Osteoblast (primary cell): ENCODE measurements at regions not wholly inside any gene's neighbourhood (a gene's known extent, or its start where the extent isn't known, plus 50 kb on each side); places are given as distances from the start of the nearest gene placed in this dataset. TPM values are rescaled to one million over a fixed set of nuclear protein-coding genes. Genes with fewer than 3 reads are reported as not detected.

ENCODE experiments used
- DNase-seq: peaks from one replicate; pipeline ENCODE4 v3.0.0; 2011; ENCODE audit warnings: low spot score, mixed read lengths; ENCODE audit not compliant: insufficient read length; ENCODE audit errors: missing footprints
- H2AFZ ChIP-seq: 2 replicates; pipeline ENCODE4 v1.6.0; 2011; ENCODE audit warnings: mild to moderate bottlenecking, low read length
- H3K27ac ChIP-seq: 2 replicates; pipeline ENCODE4 v1.5.1; 2011; ENCODE audit warnings: mild to moderate bottlenecking, low read depth, low read length, moderate library complexity
- H3K27me3 ChIP-seq: 2 replicates; pipeline ENCODE4 v1.6.0; 2012; ENCODE audit warnings: mild to moderate bottlenecking, control low read depth, inconsistent platforms, low read length, moderate library complexity; ENCODE audit not compliant: insufficient read depth
- H3K36me3 ChIP-seq: 2 replicates; pipeline ENCODE4 v1.5.1; 2011; ENCODE audit warnings: mild to moderate bottlenecking, low read length, control low read depth, moderate library complexity; ENCODE audit not compliant: insufficient read depth
- H3K4me1 ChIP-seq: 2 replicates; pipeline ENCODE4 v1.5.1; 2011; ENCODE audit warnings: mild to moderate bottlenecking, low read length, control low read depth, moderate library complexity; ENCODE audit not compliant: insufficient read depth
- H3K4me2 ChIP-seq: 2 replicates; pipeline ENCODE4 v1.6.0; 2011; ENCODE audit warnings: mild to moderate bottlenecking, low read length; ENCODE audit not compliant: insufficient read depth
- H3K4me3 ChIP-seq: fragments of 200-600 bp; sonication (generic); 3 replicates; pipeline ENCODE4 v1.5.1; 2012; ENCODE audit warnings: mild to moderate bottlenecking, low read length, inconsistent platforms; ENCODE audit not compliant: insufficient read depth
- H3K79me2 ChIP-seq: 2 replicates; pipeline ENCODE4 v1.6.0; 2012; ENCODE audit warnings: mild to moderate bottlenecking, low read length, control low read depth, inconsistent platforms; ENCODE audit not compliant: insufficient read depth
- H3K9me3 ChIP-seq: 2 replicates; pipeline ENCODE4 v1.5.1; 2011; ENCODE audit warnings: low read depth, low read length, control low read depth
- H4K20me1 ChIP-seq: 2 replicates; pipeline ENCODE4 v1.6.0; 2012; ENCODE audit warnings: mild to moderate bottlenecking, low read length, control low read depth; ENCODE audit not compliant: insufficient read depth
- small RNA-seq: library from RNA; depleted of rRNA; stranded (forward); fragments of <200 nt; gene quantifications from one replicate; pipeline ENCODE3, GENCODE V24; 2012
- TF ChIP-seq, protein P1 (sequence below): IDR thresholded peaks from 2 replicates; pipeline ENCODE4 v1.5.1; 2011; ENCODE audit warnings: mild to moderate bottlenecking, low read depth, low read length, moderate library complexity; ENCODE audit errors: extremely low read depth

- Histone ChIP-seq H3K9me3 (no peaks in the 10 kb centered on the region), H3K4me3 (no peak overlapping the region), H2AFZ (no peak overlapping the region), H3K4me1 (no peaks in the 10 kb centered on the region), H3K79me2 (no peaks in the 10 kb centered on the region), H3K36me3 (no peaks in the 10 kb centered on the region), H3K27me3 (peaks cover 15% of the 10 kb centered on the region), H3K4me2 (no peak overlapping the region), H4K20me1 (no peaks in the 10 kb centered on the region), H3K27ac (no peak overlapping the region)
- no peak for DNase-seq
- TF ChIP-seq, protein P1, sequence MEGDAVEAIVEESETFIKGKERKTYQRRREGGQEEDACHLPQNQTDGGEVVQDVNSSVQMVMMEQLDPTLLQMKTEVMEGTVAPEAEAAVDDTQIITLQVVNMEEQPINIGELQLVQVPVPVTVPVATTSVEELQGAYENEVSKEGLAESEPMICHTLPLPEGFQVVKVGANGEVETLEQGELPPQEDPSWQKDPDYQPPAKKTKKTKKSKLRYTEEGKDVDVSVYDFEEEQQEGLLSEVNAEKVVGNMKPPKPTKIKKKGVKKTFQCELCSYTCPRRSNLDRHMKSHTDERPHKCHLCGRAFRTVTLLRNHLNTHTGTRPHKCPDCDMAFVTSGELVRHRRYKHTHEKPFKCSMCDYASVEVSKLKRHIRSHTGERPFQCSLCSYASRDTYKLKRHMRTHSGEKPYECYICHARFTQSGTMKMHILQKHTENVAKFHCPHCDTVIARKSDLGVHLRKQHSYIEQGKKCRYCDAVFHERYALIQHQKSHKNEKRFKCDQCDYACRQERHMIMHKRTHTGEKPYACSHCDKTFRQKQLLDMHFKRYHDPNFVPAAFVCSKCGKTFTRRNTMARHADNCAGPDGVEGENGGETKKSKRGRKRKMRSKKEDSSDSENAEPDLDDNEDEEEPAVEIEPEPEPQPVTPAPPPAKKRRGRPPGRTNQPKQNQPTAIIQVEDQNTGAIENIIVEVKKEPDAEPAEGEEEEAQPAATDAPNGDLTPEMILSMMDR = no peak
Measured at GRCh38 chr6:98783578-98783977, 50.8 kb upstream of the POU3F2 start.

Small RNA genes lying in the stretch of these regions (small RNA-seq; reads per million reads assigned to genes)
- gene AL589826.1 (not detected), gene MIR2113 (not detected)
